Heart left ventricle (tissue), 13 donors: ENCODE measurements at regions not wholly inside any gene's neighbourhood (a gene's known extent, or its start where the extent isn't known, plus 50 kb on each side); places are given as distances from the start of the nearest gene placed in this dataset.

Experiments
- POLR2A ChIP-seq, 2 donors: fragments of 450-650 bp; IDR thresholded peaks; one replicate each; pipeline ENCODE4 v1.6.1; 2017; ENCODE audit warnings: antibody characterized with exemption in 2 of 2, mild to moderate bottlenecking in 2 of 2, moderate library complexity in 2 of 2
- TF ChIP-seq, protein P1 (sequence below), 12 donors: fragments of 200-600 bp; sonication (generic) in 4 of 12; IDR thresholded peaks; one replicate each; pipeline versions ENCODE4 v1.5.0 to v1.8.0; 2018 to 2022; ENCODE audit warnings: antibody characterized with exemption in 12 of 12, mild to moderate bottlenecking in 5 of 12
- donor health status: ischemic (EF 13 %, LVEDD 7.1; RV severe dilation, severe dysfunction).
- donor health status: DM: no; HTN: yes; CAD: no.
- donor health status: DM: no; HTN: no; CAD: no.
- donor health status: ischemic (EF 25% LVEDD 6.9; RV normal size, moderate dysfunction).
- donor health status: ischemic (EF 25% LVEDD 5.7; RV mildly dilated, moderate dysfunction).
- donor health status: ischemic (EF 35%, LVEDD 5.7; RV mildly dilated, moderate dysfunction).
- donor health status: nonischemic (EF 11% LVEDD 7.7; RV severe dilation, severe dysfunction).
- donor health status: DM: yes; HTN: yes; CAD: no.
- donor health status: PGD.
- donor health status: ischemic (EF 29% LVEDD 5.4; RV normal size, mild dysfunction).
- donor health status: nonischemic (EF 23%, LVEDD 6.1; RV moderate dilation, normal function).

DNA sequence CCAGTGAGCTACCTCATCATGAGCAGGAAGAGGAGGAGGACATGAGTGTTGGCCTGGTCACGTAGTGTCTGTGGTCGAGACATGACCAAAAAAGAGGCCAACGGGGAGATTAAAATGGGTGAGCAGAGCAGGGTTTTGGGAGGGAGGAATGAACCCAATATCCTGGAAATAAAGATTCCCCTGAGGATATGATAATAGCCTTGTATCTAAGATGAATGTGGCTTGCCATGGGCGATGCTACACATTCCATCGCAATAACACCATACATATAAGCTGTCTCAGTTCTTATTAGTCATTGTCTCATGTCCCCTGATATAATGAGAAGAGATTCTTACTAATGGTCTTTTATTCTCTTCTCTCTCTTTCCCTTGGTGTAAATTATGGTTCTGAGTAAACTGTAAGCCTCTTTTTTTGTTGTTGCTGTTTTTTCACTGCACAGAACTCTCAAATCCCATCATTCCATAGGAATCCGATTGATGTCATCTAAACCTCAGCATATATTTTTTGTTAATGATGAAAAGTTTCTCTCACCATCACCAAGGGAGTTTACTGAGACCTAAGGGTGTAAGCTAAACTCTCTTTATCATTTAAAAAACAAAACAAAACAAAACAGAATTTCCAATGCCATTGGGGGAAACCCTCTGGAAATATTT, 550.4 kb upstream of the AMELY start:
- TF ChIP-seq, protein P1, sequence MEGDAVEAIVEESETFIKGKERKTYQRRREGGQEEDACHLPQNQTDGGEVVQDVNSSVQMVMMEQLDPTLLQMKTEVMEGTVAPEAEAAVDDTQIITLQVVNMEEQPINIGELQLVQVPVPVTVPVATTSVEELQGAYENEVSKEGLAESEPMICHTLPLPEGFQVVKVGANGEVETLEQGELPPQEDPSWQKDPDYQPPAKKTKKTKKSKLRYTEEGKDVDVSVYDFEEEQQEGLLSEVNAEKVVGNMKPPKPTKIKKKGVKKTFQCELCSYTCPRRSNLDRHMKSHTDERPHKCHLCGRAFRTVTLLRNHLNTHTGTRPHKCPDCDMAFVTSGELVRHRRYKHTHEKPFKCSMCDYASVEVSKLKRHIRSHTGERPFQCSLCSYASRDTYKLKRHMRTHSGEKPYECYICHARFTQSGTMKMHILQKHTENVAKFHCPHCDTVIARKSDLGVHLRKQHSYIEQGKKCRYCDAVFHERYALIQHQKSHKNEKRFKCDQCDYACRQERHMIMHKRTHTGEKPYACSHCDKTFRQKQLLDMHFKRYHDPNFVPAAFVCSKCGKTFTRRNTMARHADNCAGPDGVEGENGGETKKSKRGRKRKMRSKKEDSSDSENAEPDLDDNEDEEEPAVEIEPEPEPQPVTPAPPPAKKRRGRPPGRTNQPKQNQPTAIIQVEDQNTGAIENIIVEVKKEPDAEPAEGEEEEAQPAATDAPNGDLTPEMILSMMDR (IDR thresholded peaks at IDR 0.05): no peak
- no peak for TF ChIP-seq POLR2A (IDR thresholded peaks at IDR 0.05)
